DND-41 (cell line): ENCODE measurements at regions not wholly inside any gene's neighbourhood (a gene's known extent, or its start where the extent isn't known, plus 50 kb on each side); places are given as distances from the start of the nearest gene placed in this dataset.

Experiments
- ATAC-seq: fragments of 200-7000 bp; cut with Tn5 transposase; 3 replicates; pipeline ENCODE4 v1.9.1; 2021; ENCODE audit warnings: low read depth; ENCODE audit not compliant: insufficient read depth
- DNase-seq: peaks from one replicate; pipeline ENCODE4 v3.0.0-alpha.2; 2020
- H2AFZ ChIP-seq: 2 replicates; pipeline ENCODE4 v1.6.0; 2012; ENCODE audit warnings: low read depth, low read length
- H3K27ac ChIP-seq: 2 replicates; pipeline ENCODE4 v1.5.1; 2012; ENCODE audit warnings: low read length, inconsistent platforms
- H3K27me3 ChIP-seq: fragments of 200-600 bp; sonication (generic); 2 replicates; pipeline ENCODE4 v1.6.0; 2012; ENCODE audit warnings: low read length, mild to moderate bottlenecking, inconsistent platforms; ENCODE audit not compliant: insufficient read depth, poor library complexity
- H3K36me3 ChIP-seq: 2 replicates; pipeline ENCODE4 v1.5.1; 2012; ENCODE audit warnings: low read length, inconsistent platforms; ENCODE audit not compliant: insufficient read depth
- H3K4me1 ChIP-seq: 2 replicates; pipeline ENCODE4 v1.5.1; 2012; ENCODE audit warnings: mild to moderate bottlenecking, low read length; ENCODE audit not compliant: insufficient read depth
- H3K4me2 ChIP-seq: 2 replicates; pipeline ENCODE4 v1.6.0; 2012; ENCODE audit warnings: mild to moderate bottlenecking, moderate library complexity, low read length, inconsistent platforms; ENCODE audit not compliant: insufficient read depth
- H3K4me3 ChIP-seq, 2 experiments: fragments of 200-600 bp in 1 of 2; shearing (Covaris generic) in 1 of 2; 2 replicates each; pipeline ENCODE4 v1.5.1; 2012 to 2016; ENCODE audit warnings: inconsistent platforms in 2 of 2, low read length in 2 of 2, mild to moderate bottlenecking in 2 of 2, low read depth in 1 of 2, moderate library complexity in 1 of 2
- H3K79me2 ChIP-seq: 2 replicates; pipeline ENCODE4 v1.6.0; 2012; ENCODE audit warnings: low read length, inconsistent platforms; ENCODE audit not compliant: insufficient read depth
- H3K9ac ChIP-seq: 2 replicates; pipeline ENCODE4 v1.6.0; 2012; ENCODE audit warnings: low read depth, mild to moderate bottlenecking, inconsistent platforms, low read length, moderate library complexity
- H3K9me3 ChIP-seq: 2 replicates; pipeline ENCODE4 v1.5.1; 2012; ENCODE audit warnings: low read length, moderate library complexity, mild to moderate bottlenecking, inconsistent platforms; ENCODE audit not compliant: insufficient read depth, severe bottlenecking
- H4K20me1 ChIP-seq: 2 replicates; pipeline ENCODE4 v1.6.0; 2012; ENCODE audit warnings: low read length; ENCODE audit not compliant: insufficient read depth
- EZH2 ChIP-seq: IDR thresholded peaks from 3 replicates; pipeline ENCODE4 v1.6.1; 2012; ENCODE audit warnings: borderline replicate concordance, low read depth, mild to moderate bottlenecking, moderate library complexity, low read length, inconsistent platforms; ENCODE audit not compliant: severe bottlenecking
- TF ChIP-seq, protein P1 (sequence below): IDR thresholded peaks from 2 replicates; pipeline ENCODE4 v1.5.1; 2012; ENCODE audit warnings: borderline replicate concordance, low read length, moderate library complexity, mild to moderate bottlenecking; ENCODE audit not compliant: poor library complexity, severe bottlenecking; ENCODE audit errors: extremely low read depth

DNA sequence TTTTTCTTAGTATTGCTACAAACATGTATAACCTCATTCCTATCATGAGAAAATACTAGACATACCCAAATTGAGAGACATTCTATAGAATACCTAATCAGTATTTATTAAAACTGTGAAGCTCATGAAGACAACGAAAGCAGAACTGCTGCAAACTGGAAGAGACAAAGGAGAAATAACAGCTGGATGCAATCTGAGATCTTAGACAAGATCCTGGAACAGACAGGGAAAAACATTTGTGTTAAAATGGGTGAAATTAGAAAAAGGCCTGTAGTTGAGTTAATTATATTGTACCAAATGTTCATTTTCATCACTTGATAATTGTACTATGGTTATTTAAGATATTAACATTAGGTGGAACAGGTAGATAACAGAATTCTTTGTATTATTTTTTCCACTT is 392.0 kb downstream of the PLPP3 start:
- no peak for DNase-seq
- Histone ChIP-seq H3K36me3 (no peaks in the 10 kb centered on the region), H3K4me2 (no peak overlapping the region), H2AFZ (no peak overlapping the region), H3K9me3 (no peaks in the 10 kb centered on the region), H3K9ac (no peak overlapping the region), H4K20me1 (no peaks in the 10 kb centered on the region), H3K27me3 (no peaks in the 10 kb centered on the region), H3K79me2 (no peaks in the 10 kb centered on the region), H3K27ac (no peak overlapping the region), H3K4me1 (no peaks in the 10 kb centered on the region), H3K4me3 (no peak overlapping the region)
- TF ChIP-seq, protein P1, sequence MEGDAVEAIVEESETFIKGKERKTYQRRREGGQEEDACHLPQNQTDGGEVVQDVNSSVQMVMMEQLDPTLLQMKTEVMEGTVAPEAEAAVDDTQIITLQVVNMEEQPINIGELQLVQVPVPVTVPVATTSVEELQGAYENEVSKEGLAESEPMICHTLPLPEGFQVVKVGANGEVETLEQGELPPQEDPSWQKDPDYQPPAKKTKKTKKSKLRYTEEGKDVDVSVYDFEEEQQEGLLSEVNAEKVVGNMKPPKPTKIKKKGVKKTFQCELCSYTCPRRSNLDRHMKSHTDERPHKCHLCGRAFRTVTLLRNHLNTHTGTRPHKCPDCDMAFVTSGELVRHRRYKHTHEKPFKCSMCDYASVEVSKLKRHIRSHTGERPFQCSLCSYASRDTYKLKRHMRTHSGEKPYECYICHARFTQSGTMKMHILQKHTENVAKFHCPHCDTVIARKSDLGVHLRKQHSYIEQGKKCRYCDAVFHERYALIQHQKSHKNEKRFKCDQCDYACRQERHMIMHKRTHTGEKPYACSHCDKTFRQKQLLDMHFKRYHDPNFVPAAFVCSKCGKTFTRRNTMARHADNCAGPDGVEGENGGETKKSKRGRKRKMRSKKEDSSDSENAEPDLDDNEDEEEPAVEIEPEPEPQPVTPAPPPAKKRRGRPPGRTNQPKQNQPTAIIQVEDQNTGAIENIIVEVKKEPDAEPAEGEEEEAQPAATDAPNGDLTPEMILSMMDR: no peak
- no peak for TF ChIP-seq EZH2
- ATAC-seq: no peak

DNA sequence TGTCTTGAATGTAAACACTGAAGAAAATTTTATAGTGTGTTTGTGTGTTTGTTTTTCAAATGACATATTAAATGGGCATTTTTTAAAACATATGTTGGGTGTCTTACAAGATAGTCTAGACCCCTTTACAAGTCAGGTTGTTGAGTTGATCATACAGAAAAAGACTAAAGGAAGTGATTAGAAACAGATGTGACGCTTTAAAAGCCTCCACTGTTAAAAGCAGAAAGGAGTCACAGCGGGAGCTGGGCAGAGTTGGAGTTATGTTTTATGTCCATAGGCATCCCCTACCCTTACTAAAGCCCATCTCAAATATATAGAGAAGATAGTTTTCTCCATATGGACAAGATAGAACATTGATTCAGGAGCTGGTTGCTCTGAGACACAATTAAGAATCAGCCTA is 393.9 kb downstream of the PLPP3 start:
- H3K9me3 ChIP-seq: no peaks in the 10 kb centered on the region
- H3K4me2 ChIP-seq: no peak overlapping the region
- H3K4me3 ChIP-seq: no peak overlapping the region
- no peak overlapping the region for H2AFZ ChIP-seq
- H4K20me1 ChIP-seq: no peaks in the 10 kb centered on the region
- H3K79me2 ChIP-seq: no peaks in the 10 kb centered on the region
- no peak overlapping the region for H3K27ac ChIP-seq
- TF ChIP-seq, protein P1: no peak
- TF ChIP-seq EZH2: no peak
- no peak overlapping the region for H3K9ac ChIP-seq
- H3K27me3 ChIP-seq: no peaks in the 10 kb centered on the region
- no peak for DNase-seq
- no peak for ATAC-seq
- H3K4me1 ChIP-seq: peaks cover 11% of the 10 kb centered on the region
- H3K36me3 ChIP-seq: no peaks in the 10 kb centered on the region

DNA sequence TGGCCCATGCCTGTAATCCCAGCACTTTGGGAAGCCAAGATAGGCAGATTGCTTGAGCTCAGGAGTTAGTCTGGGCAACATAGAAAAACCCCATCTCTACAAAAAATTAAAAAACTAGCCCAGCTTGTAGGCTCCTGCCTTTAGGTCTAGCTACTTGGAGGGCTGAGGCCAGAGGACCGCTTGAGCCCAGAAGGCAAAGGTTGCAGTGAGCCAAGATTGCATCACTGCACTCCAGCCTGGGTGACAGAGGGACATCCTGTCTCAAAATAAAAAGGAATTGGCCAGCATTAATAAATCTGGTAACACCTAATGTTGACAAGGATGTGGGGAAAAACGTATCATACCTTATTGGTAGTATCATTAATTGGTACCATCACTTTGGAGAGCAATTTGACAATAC is 396.2 kb downstream of the PLPP3 start:
- Histone ChIP-seq H3K4me1 (peaks cover 23% of the 10 kb centered on the region), H3K27me3 (no peaks in the 10 kb centered on the region), H3K36me3 (no peaks in the 10 kb centered on the region), H3K79me2 (no peaks in the 10 kb centered on the region), H2AFZ (no peak overlapping the region), H3K4me2 (no peak overlapping the region), H3K9ac (no peak overlapping the region), H3K27ac (no peak overlapping the region), H4K20me1 (no peaks in the 10 kb centered on the region), H3K4me3 (no peak overlapping the region), H3K9me3 (no peaks in the 10 kb centered on the region)
- TF ChIP-seq, protein P1: no peak
- TF ChIP-seq EZH2: no peak
- DNase-seq: no peak
- no peak for ATAC-seq

DNA sequence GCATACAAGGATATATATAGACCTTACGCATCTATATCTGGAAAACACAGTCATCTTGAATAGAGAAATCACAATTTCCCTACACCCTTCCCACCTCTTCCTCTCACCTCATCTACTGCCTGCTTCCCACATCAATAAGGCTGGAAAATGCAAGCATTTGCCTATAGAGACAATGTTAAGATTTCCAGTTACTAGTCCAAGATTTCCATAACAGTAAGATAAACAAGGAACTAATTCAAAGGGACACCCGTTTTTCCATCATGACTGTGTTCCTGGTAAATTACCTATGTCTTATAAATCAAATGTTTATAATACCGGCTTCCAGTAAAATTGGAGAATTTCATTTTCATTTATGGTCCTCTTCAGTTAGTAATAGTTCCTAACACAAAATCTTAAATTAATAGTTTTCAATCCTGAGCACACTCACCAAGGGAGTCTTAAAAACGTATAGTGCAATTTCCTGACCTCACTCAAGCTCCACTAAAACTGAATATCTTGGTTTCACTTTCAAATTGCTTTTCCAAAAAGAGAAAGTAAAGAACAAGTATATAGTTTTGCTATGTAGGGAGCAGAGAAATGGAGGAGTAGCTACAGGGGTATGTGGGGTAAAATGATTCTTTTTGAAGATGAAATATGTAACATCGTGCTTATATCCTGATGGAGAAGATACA is 398.7 kb downstream of the PLPP3 start:
- Histone ChIP-seq H3K9me3 (no peaks in the 10 kb centered on the region), H3K4me1 (peaks cover 23% of the 10 kb centered on the region), H2AFZ (peak overlapping the region; percentile 69), H3K79me2 (no peaks in the 10 kb centered on the region), H3K27me3 (no peaks in the 10 kb centered on the region), H4K20me1 (no peaks in the 10 kb centered on the region), H3K27ac (peak overlapping the region; percentile 83), H3K4me2 (peak overlapping the region; percentile 62), H3K36me3 (no peaks in the 10 kb centered on the region), H3K4me3 (peak overlapping the region; percentile 6 to 46; a peak in 3 of 4 replicates), H3K9ac (peak overlapping the region; percentile 52)
- no peak for DNase-seq
- ATAC-seq: peak; percentile 92
- TF ChIP-seq, protein P1: no peak
- TF ChIP-seq EZH2: no peak
